Stomach (tissue), 4 donors: ENCODE measurements at regions not wholly inside any gene's neighbourhood (a gene's known extent, or its start where the extent isn't known, plus 50 kb on each side); places are given as distances from the start of the nearest gene placed in this dataset.

Source experiments
- POLR2A ChIP-seq, 4 donors: fragments of 450-650 bp; IDR thresholded peaks; one replicate each; pipeline ENCODE4 v1.6.1; 2016; ENCODE audit warnings: antibody characterized with exemption in 4 of 4, control low read depth in 2 of 4, mild to moderate bottlenecking in 1 of 4, moderate library complexity in 1 of 4
- TF ChIP-seq, protein P1 (sequence below), 7 experiments: fragments of 450-650 bp in 4 of 7; fragments of 200-600 bp in 3 of 7; sonication (generic) in 3 of 7; IDR thresholded peaks; one replicate each; pipeline ENCODE4 v1.5.1; 2016 to 2019; ENCODE audit warnings: antibody characterized with exemption in 7 of 7, control low read depth in 2 of 7, mild to moderate bottlenecking in 1 of 7

DNA sequence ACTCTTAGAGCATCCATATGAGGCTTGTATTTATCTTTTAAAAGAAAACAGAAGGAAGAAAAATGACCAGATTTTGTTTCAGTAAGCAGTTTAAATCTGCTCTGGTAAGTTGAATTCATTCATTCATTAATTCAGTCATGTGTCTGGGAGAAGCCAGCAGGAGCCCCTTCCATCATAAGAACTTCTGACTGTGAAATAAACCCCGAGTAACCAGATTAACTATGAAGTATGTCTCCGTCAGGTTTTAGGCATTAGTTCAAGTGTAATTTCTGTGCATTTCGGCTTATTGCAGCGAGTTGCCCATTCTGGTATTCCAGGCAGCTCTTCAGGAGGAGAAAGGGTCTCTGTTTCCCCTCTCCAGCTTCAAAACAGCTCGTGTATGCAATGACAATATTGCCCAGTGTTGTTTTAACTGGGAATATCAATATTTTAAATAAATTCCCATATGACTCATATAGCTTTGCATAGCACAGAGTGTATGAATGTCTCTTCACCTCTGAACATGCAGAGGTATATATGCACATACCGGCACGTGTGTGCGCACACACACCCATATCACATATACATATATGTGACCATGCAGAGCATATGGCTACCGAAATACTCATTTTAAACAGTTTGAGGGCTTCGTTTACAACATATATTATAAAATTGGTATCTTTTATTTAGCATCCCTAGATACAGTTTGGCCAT is 255.3 kb downstream of the BCOR start:
- TF ChIP-seq, protein P1, sequence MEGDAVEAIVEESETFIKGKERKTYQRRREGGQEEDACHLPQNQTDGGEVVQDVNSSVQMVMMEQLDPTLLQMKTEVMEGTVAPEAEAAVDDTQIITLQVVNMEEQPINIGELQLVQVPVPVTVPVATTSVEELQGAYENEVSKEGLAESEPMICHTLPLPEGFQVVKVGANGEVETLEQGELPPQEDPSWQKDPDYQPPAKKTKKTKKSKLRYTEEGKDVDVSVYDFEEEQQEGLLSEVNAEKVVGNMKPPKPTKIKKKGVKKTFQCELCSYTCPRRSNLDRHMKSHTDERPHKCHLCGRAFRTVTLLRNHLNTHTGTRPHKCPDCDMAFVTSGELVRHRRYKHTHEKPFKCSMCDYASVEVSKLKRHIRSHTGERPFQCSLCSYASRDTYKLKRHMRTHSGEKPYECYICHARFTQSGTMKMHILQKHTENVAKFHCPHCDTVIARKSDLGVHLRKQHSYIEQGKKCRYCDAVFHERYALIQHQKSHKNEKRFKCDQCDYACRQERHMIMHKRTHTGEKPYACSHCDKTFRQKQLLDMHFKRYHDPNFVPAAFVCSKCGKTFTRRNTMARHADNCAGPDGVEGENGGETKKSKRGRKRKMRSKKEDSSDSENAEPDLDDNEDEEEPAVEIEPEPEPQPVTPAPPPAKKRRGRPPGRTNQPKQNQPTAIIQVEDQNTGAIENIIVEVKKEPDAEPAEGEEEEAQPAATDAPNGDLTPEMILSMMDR (IDR thresholded peaks at IDR 0.05) = no peak
- TF ChIP-seq POLR2A (IDR thresholded peaks at IDR 0.05) = no peak
